Choroid plexus epithelial cell (primary cell): ENCODE measurements at regions not wholly inside any gene's neighbourhood (a gene's known extent, or its start where the extent isn't known, plus 50 kb on each side); places are given as distances from the start of the nearest gene placed in this dataset.
"Not testable (repeated sequence)": the region's sequence is repeated elsewhere in the genome, so short reads cannot be mapped to it uniquely, and the experiment has no call there.

Experiments
- DNase-seq: peaks from one replicate; pipeline ENCODE4 v3.0.0-alpha.2; 2010; ENCODE audit warnings: low read depth
- H3K4me3 ChIP-seq: 2 replicates; pipeline ENCODE4 v1.5.1; 2011; ENCODE audit warnings: low read depth, mild to moderate bottlenecking, control low read depth, low read length, moderate library complexity
- CTCF ChIP-seq: conservative IDR thresholded peaks from 2 replicates; pipeline ENCODE4 v1.5.1; 2011; ENCODE audit warnings: low read depth, mild to moderate bottlenecking, control low read depth, inconsistent platforms, low read length, moderate library complexity

DNA sequence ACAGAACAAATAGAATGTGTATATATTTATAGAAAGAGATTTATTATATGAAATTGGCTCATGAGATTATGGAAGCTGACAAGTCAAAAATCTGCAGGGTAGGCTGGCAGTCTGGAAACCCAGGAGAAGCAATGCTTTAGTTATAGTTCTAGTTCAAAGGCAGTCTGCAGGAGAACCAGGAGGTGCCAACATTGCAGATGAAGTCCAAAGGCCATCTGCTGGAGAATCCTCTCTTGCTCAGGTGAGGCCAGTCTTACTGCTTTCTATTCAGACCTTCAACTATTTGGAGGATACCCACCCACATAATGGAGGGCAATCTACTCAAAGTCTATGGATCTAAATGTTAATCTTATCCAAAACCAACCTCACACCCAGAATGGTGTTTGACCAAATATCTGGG, 75.9 kb upstream of the MRPS6 start:
- no peak overlapping the region for H3K4me3 ChIP-seq
- no peak for TF ChIP-seq CTCF
- no peak for DNase-seq

- no peak for DNase-seq
- no peak for TF ChIP-seq CTCF
- no peak overlapping the region for H3K4me3 ChIP-seq
These were observed 78.8 kb upstream of the ATP5PO start for GRCh38 chr21:33994373-33994772.

DNA sequence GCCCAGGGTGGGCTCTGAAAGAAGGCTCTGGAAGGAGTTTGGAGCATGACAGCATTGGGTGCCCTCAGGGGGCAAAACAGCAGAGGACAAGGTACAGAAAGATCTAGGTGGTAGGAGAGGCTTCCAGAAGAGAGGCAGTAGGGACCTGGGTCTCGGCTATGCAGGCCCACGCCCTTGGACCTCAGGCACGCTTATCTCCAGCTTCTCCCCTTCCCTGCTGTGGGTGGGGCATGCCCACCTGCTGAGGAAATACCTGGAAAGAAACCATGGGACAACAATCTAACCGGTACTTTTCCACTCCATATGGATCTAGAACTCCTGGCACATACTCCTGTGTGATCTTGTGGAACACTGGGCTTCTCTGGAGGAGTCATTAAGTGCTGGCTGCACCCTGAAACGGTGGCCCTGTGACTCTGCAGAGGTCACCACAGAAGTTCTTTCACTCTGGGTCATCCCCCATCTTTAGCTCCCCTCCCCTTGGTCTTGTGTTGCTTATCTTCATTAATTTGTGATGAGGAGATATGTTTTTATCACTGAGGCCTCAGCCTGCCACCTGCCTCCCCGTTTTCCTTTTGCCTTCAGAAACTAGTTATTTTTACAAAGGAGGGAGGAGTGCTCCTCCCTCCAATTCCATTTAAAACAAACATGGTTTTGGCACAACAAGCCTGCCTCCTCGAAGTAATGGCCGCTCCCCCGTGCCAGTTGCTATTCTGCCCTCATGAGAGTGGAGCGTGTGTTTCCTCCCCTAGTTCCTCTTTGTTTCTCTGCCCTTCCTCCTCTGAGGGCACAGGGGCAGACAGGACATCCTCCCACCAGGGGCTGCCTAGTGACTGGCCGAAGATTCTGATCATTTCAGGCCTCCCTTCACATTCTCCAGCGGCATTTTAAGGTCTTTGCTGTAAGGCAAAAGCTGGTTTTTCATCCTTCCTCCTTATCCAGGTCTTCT, 78.0 kb upstream of the ATP5PO start:
- no peak overlapping the region for H3K4me3 ChIP-seq
- no peak for TF ChIP-seq CTCF
- no peak for DNase-seq

DNA sequence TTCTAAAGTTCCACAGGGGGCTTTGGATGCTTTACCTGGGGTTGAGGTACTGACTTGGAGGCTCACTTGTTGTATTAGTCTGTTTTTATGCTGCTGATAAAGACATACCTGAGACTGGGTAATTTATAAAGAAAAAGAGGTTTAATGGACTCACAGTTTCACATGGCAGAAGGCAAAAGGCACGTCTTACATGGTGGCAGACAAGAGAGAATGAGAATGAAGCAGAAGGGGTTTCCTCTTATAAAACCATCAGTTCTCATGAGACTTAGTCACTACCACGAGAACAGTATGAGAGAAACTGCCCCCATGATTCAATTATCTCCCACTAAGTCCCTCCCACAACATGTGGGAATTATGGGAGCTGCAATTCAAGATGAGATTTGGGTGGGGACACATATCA, 76.8 kb upstream of the ATP5PO start:
- not testable (repeated sequence) for DNase-seq, H3K4me3 ChIP-seq

GRCh38 chr21:33991133-33991532, 75.5 kb upstream of the ATP5PO start:
- no peak for TF ChIP-seq CTCF
- no peak for DNase-seq
- no peak overlapping the region for H3K4me3 ChIP-seq

GRCh38 chr21:33989440-33989839, 73.8 kb upstream of the ATP5PO start:
- no peak overlapping the region for H3K4me3 ChIP-seq
- TF ChIP-seq CTCF, result no peak
- DNase-seq, result no peak

DNA sequence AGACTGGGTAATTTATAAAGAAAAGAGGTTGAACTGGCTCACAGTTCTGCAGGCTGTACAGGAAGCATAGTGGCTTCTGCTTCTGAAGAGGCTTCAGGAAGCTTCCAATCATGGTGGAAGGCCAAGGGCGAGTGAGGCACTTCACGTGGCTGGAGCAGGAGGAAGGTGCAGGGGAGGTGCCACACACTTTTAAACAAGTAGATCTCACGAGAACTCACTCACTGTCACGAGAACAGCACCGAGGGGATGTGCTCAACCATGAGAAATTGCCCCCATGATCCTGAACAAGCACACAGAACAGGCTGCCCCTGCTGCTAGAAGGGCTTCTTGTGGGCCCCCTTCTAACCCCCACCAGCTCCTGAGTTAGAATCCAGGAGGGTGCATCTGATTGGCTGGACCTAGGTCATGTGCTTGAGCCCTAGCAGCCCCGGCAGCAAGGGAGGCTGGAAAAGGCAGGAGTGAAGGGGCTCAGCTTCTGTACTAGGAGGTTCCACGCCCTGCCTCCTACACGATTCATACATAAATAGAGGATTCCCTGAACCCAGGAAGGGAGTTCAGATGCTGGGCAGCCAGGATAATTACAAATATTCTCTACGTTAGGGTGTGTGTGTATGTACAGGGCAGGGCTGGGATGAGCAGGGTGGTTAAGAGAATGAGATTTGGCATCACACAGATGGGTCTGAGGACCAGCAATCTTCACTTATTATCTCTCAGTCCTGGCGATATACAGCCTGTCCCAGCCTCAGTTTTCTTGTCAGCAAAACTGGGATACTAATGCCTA, 72.8 kb upstream of the ATP5PO start:
- no peak for DNase-seq
- TF ChIP-seq CTCF, result no peak
- no peak overlapping the region for H3K4me3 ChIP-seq
